ENCODE measurements at regions not wholly inside any gene's neighbourhood (a gene's known extent, or its start where the extent isn't known, plus 50 kb on each side); places are given as distances from the start of the nearest gene placed in this dataset.

DNA sequence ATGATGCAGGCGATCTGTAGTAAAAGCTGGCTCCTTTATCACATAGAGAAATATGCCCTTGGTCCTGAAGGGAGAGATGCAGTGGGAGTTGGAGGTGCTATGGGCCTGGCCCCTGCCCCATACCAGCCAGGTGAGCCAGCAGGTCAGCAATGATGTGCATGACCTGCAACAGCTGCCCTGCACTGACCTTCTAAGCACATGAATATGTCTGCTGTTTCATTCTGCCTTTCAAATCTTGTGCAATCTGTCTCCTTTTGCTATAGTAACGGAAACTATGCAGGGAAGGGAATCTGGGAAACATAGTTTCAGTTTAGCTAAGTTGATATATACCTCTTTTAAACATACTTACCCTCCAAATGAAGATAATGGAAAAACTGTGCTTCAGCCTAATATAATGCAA, 235.2 kb downstream of the TDRD15 start:
- no peaks in the 10 kb centered on the region for H3K4me1 ChIP-seq (ENCODE audit: control insufficient read depth, insufficient read depth, low read length)
- POLR2A ChIA-PET = no interaction called here
- H3K27ac ChIP-seq (ENCODE audit: extremely low read depth, low read depth, low read length) = no peak overlapping the region
- CTCF ChIA-PET = interaction anchor here (0.5 to 2.7 kb wide), 2 partner anchors 14 to 317 kb away, joined by 3 to 8 read pairs; no protein-coding TSS in a partner anchor
- H3K36me3 ChIP-seq (ENCODE audit: control insufficient read depth in 2 of 2, insufficient read depth in 1 of 2, low read length in 2 of 2) = no peaks in the 10 kb centered on the region
- TF ChIP-seq TSHZ1 (tag by site-specific recombination; IDR thresholded peaks at IDR 0.05; ENCODE audit: borderline replicate concordance) (no peak), ZNF747 (tag by site-specific recombination; IDR thresholded peaks at IDR 0.05) (no peak), ZNF510 (tag by site-specific recombination; IDR thresholded peaks at IDR 0.05; ENCODE audit: insufficient replicate concordance) (no peak), ZNF280D (tag by site-specific recombination; IDR thresholded peaks at IDR 0.05) (no peak), ZNF155 (tag by site-specific recombination; IDR thresholded peaks at IDR 0.05) (no peak), ZNF239 (tag by site-specific recombination; IDR thresholded peaks at IDR 0.05) (no peak), ZIC2 (tag by site-specific recombination; IDR thresholded peaks at IDR 0.05) (no peak), KLF16 (tag by site-specific recombination; IDR thresholded peaks at IDR 0.05) (no peak)
- TF ChIP-seq, protein P1, sequence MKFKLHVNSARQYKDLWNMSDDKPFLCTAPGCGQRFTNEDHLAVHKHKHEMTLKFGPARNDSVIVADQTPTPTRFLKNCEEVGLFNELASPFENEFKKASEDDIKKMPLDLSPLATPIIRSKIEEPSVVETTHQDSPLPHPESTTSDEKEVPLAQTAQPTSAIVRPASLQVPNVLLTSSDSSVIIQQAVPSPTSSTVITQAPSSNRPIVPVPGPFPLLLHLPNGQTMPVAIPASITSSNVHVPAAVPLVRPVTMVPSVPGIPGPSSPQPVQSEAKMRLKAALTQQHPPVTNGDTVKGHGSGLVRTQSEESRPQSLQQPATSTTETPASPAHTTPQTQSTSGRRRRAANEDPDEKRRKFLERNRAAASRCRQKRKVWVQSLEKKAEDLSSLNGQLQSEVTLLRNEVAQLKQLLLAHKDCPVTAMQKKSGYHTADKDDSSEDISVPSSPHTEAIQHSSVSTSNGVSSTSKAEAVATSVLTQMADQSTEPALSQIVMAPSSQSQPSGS (tag by site-specific recombination; IDR thresholded peaks at IDR 0.05; ENCODE audit: low read depth) = no peak
- H3K9me3 ChIP-seq (ENCODE audit: control insufficient read depth, insufficient read depth, low read depth, low read length) = no peaks in the 10 kb centered on the region
- no peak overlapping the region for H3K4me3 ChIP-seq (ENCODE audit: low read depth, low read length)

GRCh38 chr2:21361384-21361783, 237.6 kb downstream of the TDRD15 start:
- POLR2A ChIA-PET = no interaction called here
- Histone ChIP-seq H3K9me3 (ENCODE audit: control insufficient read depth, insufficient read depth, low read depth, low read length) (no peaks in the 10 kb centered on the region), H3K36me3 (ENCODE audit: control insufficient read depth in 2 of 2, insufficient read depth in 1 of 2, low read length in 2 of 2) (no peaks in the 10 kb centered on the region), H3K4me3 (ENCODE audit: low read depth, low read length) (no peak overlapping the region), H3K4me1 (ENCODE audit: control insufficient read depth, insufficient read depth, low read length) (no peaks in the 10 kb centered on the region), H3K27ac (ENCODE audit: extremely low read depth, low read depth, low read length) (no peak overlapping the region)
- CTCF ChIA-PET = no interaction called here
- no peak for TF ChIP-seq ZNF19 (tag by site-specific recombination; IDR thresholded peaks at IDR 0.05; ENCODE audit: low read depth)
- no peak for TF ChIP-seq KLF9 (tag by site-specific recombination; IDR thresholded peaks at IDR 0.05; ENCODE audit: low read depth)
- TF ChIP-seq BCL11B (tag by site-specific recombination; IDR thresholded peaks at IDR 0.05; ENCODE audit: low read depth) = no peak
- no peak for TF ChIP-seq ZNF223 (tag by site-specific recombination; IDR thresholded peaks at IDR 0.05)
- TF ChIP-seq ZNF398 (tag by site-specific recombination; IDR thresholded peaks at IDR 0.05) = no peak
- TF ChIP-seq ZNF311 (tag by site-specific recombination; IDR thresholded peaks at IDR 0.05; ENCODE audit: borderline replicate concordance) = no peak
- no peak for TF ChIP-seq ZNF585B (tag by site-specific recombination; IDR thresholded peaks at IDR 0.05)
- TF ChIP-seq WT1 (tag by site-specific recombination; IDR thresholded peaks at IDR 0.05) = no peak
- TF ChIP-seq INSM2 (tag by site-specific recombination; IDR thresholded peaks at IDR 0.05) = no peak
- TF ChIP-seq ZNF138 (tag by site-specific recombination; IDR thresholded peaks at IDR 0.05; ENCODE audit: borderline replicate concordance) = no peak
- no peak for TF ChIP-seq ZNF624 (tag by site-specific recombination; IDR thresholded peaks at IDR 0.05)
- no peak for TF ChIP-seq ZFP41 (tag by site-specific recombination; IDR thresholded peaks at IDR 0.05; ENCODE audit: borderline replicate concordance)
- no peak for TF ChIP-seq SCRT1 (tag by site-specific recombination; IDR thresholded peaks at IDR 0.05; ENCODE audit: borderline replicate concordance)
- TF ChIP-seq ZNF561 (tag by site-specific recombination; IDR thresholded peaks at IDR 0.05; ENCODE audit: borderline replicate concordance) = no peak

All from HEK293 (cell line).